ENCODE measurements at regions not wholly inside any gene's neighbourhood (a gene's known extent, or its start where the extent isn't known, plus 50 kb on each side); places are given as distances from the start of the nearest gene placed in this dataset.
"Not testable (repeated sequence)": the region's sequence is repeated elsewhere in the genome, so short reads cannot be mapped to it uniquely, and the experiment has no call there.

GRCh38 chr4:69013933-69014332, 62.3 kb upstream of the UGT2A3 start:
- intact Hi-C loops (cut with micrococcal nuclease; ENCODE audit: unreplicated experiment); ATAC-seq; H3K4me3 ChIP-seq (replicated peaks in 1 of 3; ENCODE audit: insufficient read depth in 1 of 3, low read depth in 2 of 3, low read length in 3 of 3); H3K36me3 ChIP-seq (replicated peaks in 1 of 2; ENCODE audit: control insufficient read depth in 1 of 2, insufficient read depth in 2 of 2, low read length in 2 of 2); in situ Hi-C loops (cut with HindIII; ENCODE audit: extremely low pct_ligation_motif_present, low pct_unique_long_range_greater_than_20kb); H4K20me1 ChIP-seq (ENCODE audit: insufficient read depth, low read length); CTCF ChIA-PET (ENCODE audit: low intra/inter-chr PET ratio, low total read pairs); DNase-seq (ENCODE audit: low spot score); POLR2A ChIA-PET; FAIRE-seq; H3K27me3 ChIP-seq (ENCODE audit: control insufficient read depth in 1 of 2, insufficient read depth in 2 of 2, low read length in 2 of 2); H3K9me3 ChIP-seq (ENCODE audit: low read length); H3K4me2 ChIP-seq (ENCODE audit: low read depth, low read length); BruUV-seq (replicated peaks); H3K27ac ChIP-seq (ENCODE audit: extremely low read length, insufficient read depth, low read length); H3K9ac ChIP-seq (ENCODE audit: insufficient read depth, low read depth, low read length); H3K79me2 ChIP-seq (ENCODE audit: insufficient read depth, low read length); H2AFZ ChIP-seq (ENCODE audit: low read length): not testable (repeated sequence)
- H3K4me1 ChIP-seq (ENCODE audit: insufficient read depth, low read length) = peaks cover 24% of the 10 kb centered on the region; the same call in 1 of the 2 replicates
- peak; percentile 47; the same call in 1 of the 2 replicates for TF ChIP-seq ZNF644 (CRISPR knock-in tag; IDR thresholded peaks at IDR 0.05; ENCODE audit: low read depth)

- H2AFZ ChIP-seq (ENCODE audit: low read length) = peak overlapping the region; percentile 15
- FAIRE-seq; H3K27me3 ChIP-seq (ENCODE audit: control insufficient read depth in 1 of 2, insufficient read depth in 2 of 2, low read length in 2 of 2); H3K79me2 ChIP-seq (ENCODE audit: insufficient read depth, low read length); H4K20me1 ChIP-seq (ENCODE audit: insufficient read depth, low read length); BruUV-seq (replicated peaks); H3K4me3 ChIP-seq (replicated peaks in 1 of 3; ENCODE audit: insufficient read depth in 1 of 3, low read depth in 2 of 3, low read length in 3 of 3); H3K9me3 ChIP-seq (ENCODE audit: low read length); CTCF ChIA-PET (ENCODE audit: low intra/inter-chr PET ratio, low total read pairs); H3K9ac ChIP-seq (ENCODE audit: insufficient read depth, low read depth, low read length); H3K36me3 ChIP-seq (replicated peaks in 1 of 2; ENCODE audit: control insufficient read depth in 1 of 2, insufficient read depth in 2 of 2, low read length in 2 of 2); ATAC-seq; in situ Hi-C loops (cut with HindIII; ENCODE audit: extremely low pct_ligation_motif_present, low pct_unique_long_range_greater_than_20kb); intact Hi-C loops (cut with micrococcal nuclease; ENCODE audit: unreplicated experiment); TF ChIP-seq SOX6, SOX13 (IDR thresholded peaks at IDR 0.05): not testable (repeated sequence)
- peaks cover 62% of the 10 kb centered on the region for H3K4me1 ChIP-seq (ENCODE audit: insufficient read depth, low read length)
- DNase-seq (ENCODE audit: low spot score) = peak; percentile 10
- WGBS (ENCODE audit: low lambda C conversion rate) = 13% methylated on average over 3 of the region's 3 CpGs
- peak overlapping the region; percentile 79 for H3K27ac ChIP-seq (ENCODE audit: extremely low read length, insufficient read depth, low read length)
- peak overlapping the region; percentile 58 for H3K4me2 ChIP-seq (ENCODE audit: low read depth, low read length)
- POLR2A ChIA-PET = interaction anchor here (2.6 to 3.0 kb wide), 2 partner anchors 67 to 146 kb away, joined by 9 to 16 read pairs; partner anchors contain the start of gene UGT2A3
- TF ChIP-seq SAP130 (CRISPR knock-in tag; IDR thresholded peaks at IDR 0.05; ENCODE audit: low read depth) = peak; percentile 56
- TF ChIP-seq HMG20A (CRISPR knock-in tag; IDR thresholded peaks at IDR 0.05; ENCODE audit: borderline replicate concordance) = 0 out of 2 replicates have a peak, but pooled peaks have one; percentile 15
- TF ChIP-seq ZBTB34 (CRISPR knock-in tag; IDR thresholded peaks at IDR 0.05) = 0 out of 2 replicates have a peak, but pooled peaks have one; percentile 53
- TF ChIP-seq ARID5B (CRISPR knock-in tag; IDR thresholded peaks at IDR 0.05) = 0 out of 2 replicates have a peak, but pooled peaks have one; percentile 24
- peak; percentile 51; the same call in 1 of the 2 replicates for TF ChIP-seq POLR2AphosphoS5 (IDR thresholded peaks at IDR 0.05; ENCODE audit: low read depth, low read length)
- peak; percentile 43; the same call in 1 of the 2 replicates for TF ChIP-seq SOX6 (CRISPR knock-in tag; IDR thresholded peaks at IDR 0.05)
- peak; percentile 29; the same call in 1 of the 2 replicates for TF ChIP-seq FOXA3 (CRISPR knock-in tag; IDR thresholded peaks at IDR 0.05)
- 0 out of 2 replicates have a peak, but pooled peaks have one; percentile 33 for TF ChIP-seq ZNF644 (CRISPR knock-in tag; IDR thresholded peaks at IDR 0.05; ENCODE audit: low read depth)
- TF ChIP-seq SOX13 (CRISPR knock-in tag; conservative IDR thresholded peaks at IDR 0.05 in 1 of 2, IDR thresholded peaks at IDR 0.05 in 1 of 2) = peak in 1 of 2 experiments; percentile 43; a peak in 1 of 4 replicates
- peak; percentile 18; the same call in 1 of the 2 replicates for TF ChIP-seq CEBPB (IDR thresholded peaks at IDR 0.05; ENCODE audit: borderline replicate concordance, low read depth, low read length)
- TF ChIP-seq DRAP1 (CRISPR knock-in tag; IDR thresholded peaks at IDR 0.05) = 0 out of 2 replicates have a peak, but pooled peaks have one; percentile 14
Observed at GRCh38 chr4:69017986-69018385, 66.4 kb upstream of the UGT2A3 start.

All from HepG2 (cell line).